ENCODE measurements at regions not wholly inside any gene's neighbourhood (a gene's known extent, or its start where the extent isn't known, plus 50 kb on each side); places are given as distances from the start of the nearest gene placed in this dataset.

- H2AFZ ChIP-seq (ENCODE audit: low read length): no peak overlapping the region
- no peak overlapping the region for H3K4me2 ChIP-seq (ENCODE audit: low read length)
- TF ChIP-seq EZH2phosphoT487 (IDR thresholded peaks at IDR 0.05; ENCODE audit: borderline replicate concordance, low read depth, low read length): no peak
- TF ChIP-seq CTCF (conservative IDR thresholded peaks at IDR 0.05; ENCODE audit: low read length): no peak
- intact Hi-C loops (cut with micrococcal nuclease; ENCODE audit: unreplicated experiment): no loop called here
- no peaks in the 10 kb centered on the region for H3K9me2 ChIP-seq (ENCODE audit: insufficient read depth, low read length)
- no peak for DNase-seq (ENCODE audit: low spot score)
- H3K4me3 ChIP-seq (ENCODE audit: low read depth, low read length, poor library complexity, severe bottlenecking): no peak overlapping the region
- ChIA-PET CTCF (ENCODE audit: unreplicated experiment) (no interaction called here), POLR2A (no interaction called here)
- H3K27ac ChIP-seq (ENCODE audit: low read depth, low read length, poor library complexity, severe bottlenecking): no peak overlapping the region
- no peaks in the 10 kb centered on the region for H4K20me1 ChIP-seq (ENCODE audit: insufficient read depth, low read length)
- no peaks in the 10 kb centered on the region for H3K36me3 ChIP-seq (ENCODE audit: insufficient read depth, low read length)
- H3K9me3 ChIP-seq (ENCODE audit: low read length): no peaks in the 10 kb centered on the region
- BruUV-seq (replicated peaks): no TSS peak
- H3K79me2 ChIP-seq (ENCODE audit: insufficient read depth, low read depth, low read length): no peaks in the 10 kb centered on the region
- no peaks in the 10 kb centered on the region for H3K4me1 ChIP-seq (ENCODE audit: insufficient read depth, low read length, poor library complexity, severe bottlenecking)
Measured at GRCh38 chr20:60565551-60565950, 607.3 kb downstream of the CDH26 start.

- Histone ChIP-seq H3K36me3 (ENCODE audit: insufficient read depth, low read length) (no peaks in the 10 kb centered on the region), H3K27ac (ENCODE audit: low read depth, low read length, poor library complexity, severe bottlenecking) (no peak overlapping the region), H3K4me1 (ENCODE audit: insufficient read depth, low read length, poor library complexity, severe bottlenecking) (no peaks in the 10 kb centered on the region), H3K79me2 (ENCODE audit: insufficient read depth, low read depth, low read length) (no peaks in the 10 kb centered on the region), H3K4me2 (ENCODE audit: low read length) (no peak overlapping the region), H3K4me3 (ENCODE audit: low read depth, low read length, poor library complexity, severe bottlenecking) (no peak overlapping the region), H2AFZ (ENCODE audit: low read length) (no peak overlapping the region), H3K9me2 (ENCODE audit: insufficient read depth, low read length) (no peaks in the 10 kb centered on the region), H4K20me1 (ENCODE audit: insufficient read depth, low read length) (no peaks in the 10 kb centered on the region), H3K9me3 (ENCODE audit: low read length) (no peaks in the 10 kb centered on the region)
- BruUV-seq (replicated peaks): no TSS peak
- no peak for TF ChIP-seq EZH2phosphoT487 (IDR thresholded peaks at IDR 0.05; ENCODE audit: borderline replicate concordance, low read depth, low read length)
- no peak for TF ChIP-seq CTCF (conservative IDR thresholded peaks at IDR 0.05; ENCODE audit: low read length)
- ChIA-PET CTCF (ENCODE audit: unreplicated experiment) (no interaction called here), POLR2A (no interaction called here)
- intact Hi-C loops (cut with micrococcal nuclease; ENCODE audit: unreplicated experiment): no loop called here
- no peak for DNase-seq (ENCODE audit: low spot score)
Measured at GRCh38 chr20:60569116-60569515, 610.9 kb downstream of the CDH26 start.

DNA sequence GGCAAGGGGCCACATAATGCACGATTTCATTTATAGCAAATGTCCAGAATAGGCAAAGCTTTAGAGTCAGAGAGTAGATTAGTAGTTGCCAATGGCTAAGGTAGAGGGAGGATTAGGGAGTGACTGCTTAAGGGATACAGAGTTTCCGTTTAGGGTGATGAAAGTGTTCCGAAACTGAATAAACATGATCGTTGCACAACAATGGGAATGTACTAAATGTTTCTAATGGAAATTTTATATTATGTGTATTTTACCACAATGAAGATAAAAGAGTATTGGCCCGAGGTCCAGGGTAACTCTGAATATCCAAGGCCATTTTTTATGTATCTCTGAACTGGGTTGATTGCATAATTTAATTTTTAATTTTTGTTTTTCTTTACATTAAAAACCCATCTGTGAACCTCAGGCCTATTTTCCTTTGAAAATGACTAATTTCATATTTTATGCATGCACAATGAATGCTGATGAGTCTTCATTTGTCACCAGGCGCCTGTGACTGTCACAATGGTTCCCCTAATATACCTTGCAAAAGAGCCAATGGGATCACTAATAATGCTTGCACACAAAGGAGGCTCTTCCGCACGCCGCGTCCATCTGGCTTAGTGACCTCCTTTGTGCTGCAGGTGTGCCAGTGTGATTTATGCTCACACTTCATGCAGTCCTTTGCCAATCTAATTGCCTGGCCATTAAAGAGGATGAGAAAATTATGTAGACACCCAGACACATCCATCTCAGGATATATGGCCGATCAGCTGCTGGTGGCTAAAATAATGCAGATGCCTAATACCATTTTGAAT is 612.5 kb downstream of the CDH26 start:
- Histone ChIP-seq H3K36me3 (ENCODE audit: insufficient read depth, low read length) (no peaks in the 10 kb centered on the region), H3K4me3 (ENCODE audit: low read depth, low read length, poor library complexity, severe bottlenecking) (no peak overlapping the region), H3K9me3 (ENCODE audit: low read length) (no peaks in the 10 kb centered on the region), H3K27ac (ENCODE audit: low read depth, low read length, poor library complexity, severe bottlenecking) (no peak overlapping the region), H3K4me1 (ENCODE audit: insufficient read depth, low read length, poor library complexity, severe bottlenecking) (no peaks in the 10 kb centered on the region), H3K79me2 (ENCODE audit: insufficient read depth, low read depth, low read length) (no peaks in the 10 kb centered on the region), H3K9me2 (ENCODE audit: insufficient read depth, low read length) (no peaks in the 10 kb centered on the region), H3K4me2 (ENCODE audit: low read length) (no peak overlapping the region), H4K20me1 (ENCODE audit: insufficient read depth, low read length) (no peaks in the 10 kb centered on the region), H2AFZ (ENCODE audit: low read length) (no peak overlapping the region)
- CTCF ChIA-PET (ENCODE audit: unreplicated experiment): no interaction called here
- no peak for DNase-seq (ENCODE audit: low spot score)
- POLR2A ChIA-PET: no interaction called here
- TF ChIP-seq CTCF (conservative IDR thresholded peaks at IDR 0.05; ENCODE audit: low read length): no peak
- no peak for TF ChIP-seq EZH2phosphoT487 (IDR thresholded peaks at IDR 0.05; ENCODE audit: borderline replicate concordance, low read depth, low read length)
- no TSS peak for BruUV-seq (replicated peaks)
- intact Hi-C loops (cut with micrococcal nuclease; ENCODE audit: unreplicated experiment): no loop called here

All from OCI-LY7 (cell line).